Neural progenitor cell (in vitro differentiated cells): ENCODE measurements at regions not wholly inside any gene's neighbourhood (a gene's known extent, or its start where the extent isn't known, plus 50 kb on each side); places are given as distances from the start of the nearest gene placed in this dataset.

Experiments
- DNase-seq: peaks from one replicate; pipeline ENCODE4 v3.0.0-alpha.2; 2016; ENCODE audit warnings: low spot score
- H2AFZ ChIP-seq: fragments of 200-600 bp; sonication (generic); replicated peaks from 2 replicates; pipeline ENCODE4 v1.6.1; 2016; ENCODE audit warnings: antibody characterized with exemption
- H3F3A ChIP-seq: fragments of 200-600 bp; sonication (generic); 2 replicates; pipeline ENCODE4 v1.6.1; 2016; ENCODE audit warnings: antibody characterized with exemption, low read depth
- H3K27ac ChIP-seq: fragments of 200-600 bp; sonication (generic); 2 replicates; pipeline ENCODE4 v1.5.1; 2016; ENCODE audit warnings: mild to moderate bottlenecking
- H3K27me3 ChIP-seq: fragments of 200-600 bp; sonication (generic); 2 replicates; pipeline ENCODE4 v1.6.1; 2016; ENCODE audit warnings: mild to moderate bottlenecking, moderate library complexity
- H3K36me3 ChIP-seq: fragments of 200-600 bp; sonication (generic); 2 replicates; pipeline ENCODE4 v1.5.1; 2016
- H3K4me1 ChIP-seq: fragments of 200-600 bp; sonication (generic); 2 replicates; pipeline ENCODE4 v1.6.1; 2016; ENCODE audit warnings: mixed run types
- H3K4me2 ChIP-seq: fragments of 200-600 bp; sonication (generic); 2 replicates; pipeline ENCODE4 v1.6.1; 2016
- H3K4me3 ChIP-seq: fragments of 200-600 bp; sonication (generic); 2 replicates; pipeline ENCODE4 v1.5.1; 2016
- H3K79me2 ChIP-seq: fragments of 200-600 bp; sonication (generic); 2 replicates; pipeline ENCODE4 v1.6.1; 2016; ENCODE audit warnings: low read depth
- H3K9ac ChIP-seq: fragments of 200-600 bp; sonication (generic); 2 replicates; pipeline ENCODE4 v1.6.1; 2016
- H3K9me3 ChIP-seq: fragments of 200-600 bp; sonication (generic); 2 replicates; pipeline ENCODE4 v1.5.1; 2016; ENCODE audit warnings: low read depth
- H4K20me1 ChIP-seq: fragments of 200-600 bp; sonication (generic); 2 replicates; pipeline ENCODE4 v1.6.1; 2016; ENCODE audit warnings: low read depth
- H3K27ac Mint-ChIP-seq: 3 replicates; pipeline ENCODE4 v1.8.0; 2021; ENCODE audit warnings: mixed read lengths
- H3K27me3 Mint-ChIP-seq: 2 replicates; pipeline ENCODE4 v1.8.0; 2022; ENCODE audit warnings: low read depth, mild to moderate bottlenecking, inconsistent platforms, moderate library complexity, mixed read lengths; ENCODE audit not compliant: insufficient read depth
- H3K36me3 Mint-ChIP-seq: 3 replicates; pipeline ENCODE4 v1.8.0; 2021; ENCODE audit warnings: mixed read lengths
- H3K4me1 Mint-ChIP-seq: 3 replicates; pipeline ENCODE4 v1.8.0; 2021; ENCODE audit warnings: mixed read lengths
- H3K4me3 Mint-ChIP-seq: 3 replicates; pipeline ENCODE4 v1.8.0; 2021; ENCODE audit warnings: mild to moderate bottlenecking, moderate library complexity, mixed read lengths
- H3K9me3 Mint-ChIP-seq: 3 replicates; pipeline ENCODE4 v1.8.0; 2020; ENCODE audit warnings: mixed read lengths
- EZH2 ChIP-seq: fragments of 200-600 bp; sonication (generic); IDR thresholded peaks from 2 replicates; pipeline ENCODE4 v1.6.1; 2017; ENCODE audit warnings: antibody characterized with exemption, mild to moderate bottlenecking, moderate library complexity
- EZH2phosphoT487 ChIP-seq: fragments of 200-600 bp; sonication (generic); IDR thresholded peaks from 2 replicates; pipeline ENCODE4 v1.6.1; 2017; ENCODE audit warnings: antibody characterized with exemption
- TF ChIP-seq, protein P1 (sequence below): fragments of 200-600 bp; sonication (generic); IDR thresholded peaks from 2 replicates; pipeline ENCODE4 v1.5.1; 2017; ENCODE audit warnings: antibody characterized with exemption, mild to moderate bottlenecking

DNA sequence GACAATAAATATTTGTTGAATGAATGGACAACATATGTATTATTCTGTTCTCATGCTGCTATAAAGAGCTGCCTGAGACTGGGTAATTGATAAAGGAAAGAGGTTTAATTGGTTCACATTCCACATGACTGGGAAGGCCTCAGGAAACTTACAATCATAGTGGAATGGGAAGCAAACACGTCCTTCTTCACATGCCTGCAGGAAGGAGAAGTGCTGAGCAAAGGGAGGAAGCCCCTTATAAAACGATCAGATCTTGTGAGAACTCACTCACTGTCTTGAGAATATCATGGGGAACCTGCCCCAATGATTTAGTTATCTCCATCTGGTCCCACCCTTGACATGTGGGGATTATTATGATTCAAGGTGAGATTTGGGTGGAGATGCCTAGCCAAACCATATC, 233.9 kb upstream of the AADAT start:
- Mint-ChIP-seq H3K9me3 (peaks cover 7% of the 10 kb centered on the region), H3K36me3 (no peaks in the 10 kb centered on the region), H3K27ac (no peak overlapping the region), H3K4me1 (no peaks in the 10 kb centered on the region), H3K27me3 (no peaks in the 10 kb centered on the region), H3K4me3 (no peak overlapping the region)
- TF ChIP-seq EZH2phosphoT487 (no peak), EZH2 (no peak)
- TF ChIP-seq, protein P1, sequence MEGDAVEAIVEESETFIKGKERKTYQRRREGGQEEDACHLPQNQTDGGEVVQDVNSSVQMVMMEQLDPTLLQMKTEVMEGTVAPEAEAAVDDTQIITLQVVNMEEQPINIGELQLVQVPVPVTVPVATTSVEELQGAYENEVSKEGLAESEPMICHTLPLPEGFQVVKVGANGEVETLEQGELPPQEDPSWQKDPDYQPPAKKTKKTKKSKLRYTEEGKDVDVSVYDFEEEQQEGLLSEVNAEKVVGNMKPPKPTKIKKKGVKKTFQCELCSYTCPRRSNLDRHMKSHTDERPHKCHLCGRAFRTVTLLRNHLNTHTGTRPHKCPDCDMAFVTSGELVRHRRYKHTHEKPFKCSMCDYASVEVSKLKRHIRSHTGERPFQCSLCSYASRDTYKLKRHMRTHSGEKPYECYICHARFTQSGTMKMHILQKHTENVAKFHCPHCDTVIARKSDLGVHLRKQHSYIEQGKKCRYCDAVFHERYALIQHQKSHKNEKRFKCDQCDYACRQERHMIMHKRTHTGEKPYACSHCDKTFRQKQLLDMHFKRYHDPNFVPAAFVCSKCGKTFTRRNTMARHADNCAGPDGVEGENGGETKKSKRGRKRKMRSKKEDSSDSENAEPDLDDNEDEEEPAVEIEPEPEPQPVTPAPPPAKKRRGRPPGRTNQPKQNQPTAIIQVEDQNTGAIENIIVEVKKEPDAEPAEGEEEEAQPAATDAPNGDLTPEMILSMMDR = no peak
- H3K9ac ChIP-seq = no peak overlapping the region
- no peaks in the 10 kb centered on the region for H3K36me3 ChIP-seq
- no peaks in the 10 kb centered on the region for H3K4me1 ChIP-seq
- H3K27ac ChIP-seq = no peak overlapping the region
- H3K4me2 ChIP-seq = no peak overlapping the region
- H3K4me3 ChIP-seq = no peak overlapping the region
- no peak for DNase-seq
- H4K20me1 ChIP-seq = no peaks in the 10 kb centered on the region
- H2AFZ ChIP-seq = no peak overlapping the region
- H3F3A ChIP-seq = no peaks in the 10 kb centered on the region
- H3K27me3 ChIP-seq = no peaks in the 10 kb centered on the region
- H3K79me2 ChIP-seq = no peaks in the 10 kb centered on the region
- H3K9me3 ChIP-seq = no peaks in the 10 kb centered on the region

DNA sequence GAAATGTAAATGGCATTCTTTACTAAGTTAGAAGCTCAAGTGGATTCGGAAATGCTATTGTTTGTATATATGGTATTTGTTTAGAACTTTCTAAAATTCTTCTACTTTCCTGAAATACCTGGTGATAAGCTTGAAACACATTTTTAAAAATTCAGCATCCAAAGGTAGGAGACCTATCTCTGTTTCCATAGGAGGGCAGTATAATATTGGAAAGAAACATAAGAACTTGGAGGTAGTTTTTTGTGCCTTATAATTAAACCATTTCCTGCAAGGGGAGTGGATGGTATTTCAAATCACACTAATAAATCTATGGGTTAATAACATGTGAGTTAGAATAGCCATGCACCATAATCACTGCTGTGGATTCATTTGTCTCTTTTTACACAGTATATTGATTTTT, 217.4 kb upstream of the AADAT start:
- DNase-seq = no peak
- Histone ChIP-seq H3K79me2 (no peaks in the 10 kb centered on the region), H3K4me1 (no peaks in the 10 kb centered on the region), H3K27me3 (no peaks in the 10 kb centered on the region), H3K27ac (no peak overlapping the region), H2AFZ (no peak overlapping the region), H3F3A (no peaks in the 10 kb centered on the region), H3K4me3 (no peak overlapping the region), H3K9me3 (no peaks in the 10 kb centered on the region), H3K9ac (no peak overlapping the region), H3K36me3 (no peaks in the 10 kb centered on the region), H3K4me2 (no peak overlapping the region), H4K20me1 (no peaks in the 10 kb centered on the region)
- H3K4me3 Mint-ChIP-seq = no peak overlapping the region
- no peak for TF ChIP-seq EZH2phosphoT487
- TF ChIP-seq, protein P1 = peak; percentile 17
- peaks cover 2% of the 10 kb centered on the region for H3K27me3 Mint-ChIP-seq
- H3K36me3 Mint-ChIP-seq = no peaks in the 10 kb centered on the region
- no peak overlapping the region for H3K27ac Mint-ChIP-seq
- H3K4me1 Mint-ChIP-seq = no peaks in the 10 kb centered on the region
- no peaks in the 10 kb centered on the region for H3K9me3 Mint-ChIP-seq

DNA sequence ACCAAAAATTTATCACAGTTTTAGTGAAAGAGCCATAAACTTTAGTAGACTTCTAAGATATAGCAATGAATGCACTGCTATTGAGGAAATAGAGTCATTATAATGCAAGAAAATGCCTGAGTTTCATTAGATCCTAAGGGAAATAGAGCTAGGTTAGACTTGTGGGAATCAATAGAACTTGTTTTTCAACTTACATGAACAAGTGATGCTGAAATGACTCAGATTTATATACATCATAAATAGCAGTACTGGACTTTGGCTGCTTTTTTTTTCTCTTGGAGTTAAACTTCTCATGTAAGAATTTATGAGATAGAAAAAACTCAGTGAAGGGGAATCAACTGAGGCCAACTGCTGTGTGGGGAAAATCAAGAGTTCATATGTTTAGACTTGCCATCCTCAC, 216.5 kb upstream of the AADAT start:
- H3K4me1 Mint-ChIP-seq = no peaks in the 10 kb centered on the region
- no peaks in the 10 kb centered on the region for H3K36me3 ChIP-seq

More for the DNA sequence above, 216.5 kb upstream of the AADAT start:
- Mint-ChIP-seq H3K36me3 (no peaks in the 10 kb centered on the region), H3K27me3 (peaks cover 2% of the 10 kb centered on the region), H3K4me3 (no peak overlapping the region), H3K9me3 (no peaks in the 10 kb centered on the region), H3K27ac (no peak overlapping the region)
- Histone ChIP-seq H3K4me2 (no peak overlapping the region), H3K79me2 (no peaks in the 10 kb centered on the region), H3K9me3 (no peaks in the 10 kb centered on the region), H3K4me1 (no peaks in the 10 kb centered on the region), H3K27me3 (no peaks in the 10 kb centered on the region), H4K20me1 (no peaks in the 10 kb centered on the region), H2AFZ (no peak overlapping the region), H3F3A (no peaks in the 10 kb centered on the region), H3K27ac (no peak overlapping the region), H3K4me3 (no peak overlapping the region), H3K9ac (no peak overlapping the region)
- TF ChIP-seq, protein P1 = no peak
- TF ChIP-seq EZH2phosphoT487 = no peak
- TF ChIP-seq EZH2 = no peak
- no peak for DNase-seq
